GM23248 (cell line): ENCODE measurements at regions not wholly inside any gene's neighbourhood (a gene's known extent, or its start where the extent isn't known, plus 50 kb on each side); places are given as distances from the start of the nearest gene placed in this dataset.

Experiments used
- DNase-seq: peaks from one replicate; pipeline ENCODE4 v3.0.0-alpha.2; 2015
- H2AFZ ChIP-seq: fragments of 200-600 bp; sonication (generic); 2 replicates; pipeline ENCODE4 v1.6.1; 2016; ENCODE audit warnings: antibody characterized with exemption
- H3F3A ChIP-seq: fragments of 200-600 bp; sonication (generic); 2 replicates; pipeline ENCODE4 v1.6.1; 2016; ENCODE audit warnings: mild to moderate bottlenecking, antibody characterized with exemption, mixed run types; ENCODE audit not compliant: insufficient read depth
- H3K27ac ChIP-seq: fragments of 200-600 bp; sonication (generic); 2 replicates; pipeline ENCODE4 v1.5.1; 2016; ENCODE audit warnings: mild to moderate bottlenecking
- H3K27me3 ChIP-seq: fragments of 200-600 bp; sonication (generic); replicated peaks from 2 replicates; pipeline ENCODE4 v1.6.1; 2016; ENCODE audit warnings: mild to moderate bottlenecking; ENCODE audit not compliant: insufficient read depth
- H3K36me3 ChIP-seq: fragments of 200-600 bp; sonication (generic); 2 replicates; pipeline ENCODE4 v1.6.1; 2016; ENCODE audit warnings: low read depth, mild to moderate bottlenecking
- H3K4me1 ChIP-seq: fragments of 200-600 bp; sonication (generic); 2 replicates; pipeline ENCODE4 v1.6.1; 2016; ENCODE audit warnings: mild to moderate bottlenecking; ENCODE audit not compliant: insufficient read depth
- H3K4me2 ChIP-seq: fragments of 200-600 bp; sonication (generic); one replicate; pipeline ENCODE4 v1.6.1; 2016; ENCODE audit warnings: mild to moderate bottlenecking; ENCODE audit not compliant: unreplicated experiment
- H3K4me3 ChIP-seq: fragments of 200-600 bp; sonication (generic); 2 replicates; pipeline ENCODE4 v1.5.1; 2016; ENCODE audit warnings: mild to moderate bottlenecking
- H3K79me2 ChIP-seq: fragments of 200-600 bp; sonication (generic); 2 replicates; pipeline ENCODE4 v1.6.1; 2016; ENCODE audit warnings: mild to moderate bottlenecking; ENCODE audit not compliant: insufficient read depth
- H3K9ac ChIP-seq: fragments of 200-600 bp; sonication (generic); 2 replicates; pipeline ENCODE4 v1.6.1; 2016; ENCODE audit warnings: mild to moderate bottlenecking
- H3K9me2 ChIP-seq: fragments of 200-600 bp; sonication (generic); 2 replicates; pipeline ENCODE4 v1.6.1; 2016; ENCODE audit warnings: mixed run types, mild to moderate bottlenecking, moderate library complexity; ENCODE audit not compliant: insufficient read depth
- H3K9me3 ChIP-seq: fragments of 200-600 bp; sonication (generic); one replicate; pipeline ENCODE4 v1.6.1; 2017; ENCODE audit warnings: low read depth
- H4K20me1 ChIP-seq: fragments of 200-600 bp; sonication (generic); 2 replicates; pipeline ENCODE4 v1.6.0; 2016; ENCODE audit not compliant: insufficient read depth
- EZH2 ChIP-seq: fragments of 200-600 bp; sonication (generic); IDR thresholded peaks from 2 replicates; pipeline ENCODE4 v1.6.1; 2018; ENCODE audit warnings: antibody characterized with exemption, mild to moderate bottlenecking; ENCODE audit not compliant: insufficient read depth, poor library complexity, severe bottlenecking
- EZH2phosphoT487 ChIP-seq: fragments of 200-600 bp; sonication (generic); IDR thresholded peaks from 2 replicates; pipeline ENCODE4 v1.6.1; 2018; ENCODE audit warnings: antibody characterized with exemption, moderate library complexity, mild to moderate bottlenecking, low read depth; ENCODE audit not compliant: insufficient read depth
- WGBS, 2 experiments: methylation state at CpG; one replicate each; pipeline ENCODE4 v1.1.6; 2015 to 2017; ENCODE audit warnings: low lambda C conversion rate in 2 of 2, low coverage in 1 of 2; ENCODE audit errors: missing lambda C conversion rate in 2 of 2; 5-methylcytosine and 5-hydroxymethylcytosine counted together
- in situ Hi-C: fragments of 300-500 bp; cut with MboI; formaldehyde crosslinking; loops from 2 replicates; pipeline ENCODE4 v1.15.0; 2020

DNA sequence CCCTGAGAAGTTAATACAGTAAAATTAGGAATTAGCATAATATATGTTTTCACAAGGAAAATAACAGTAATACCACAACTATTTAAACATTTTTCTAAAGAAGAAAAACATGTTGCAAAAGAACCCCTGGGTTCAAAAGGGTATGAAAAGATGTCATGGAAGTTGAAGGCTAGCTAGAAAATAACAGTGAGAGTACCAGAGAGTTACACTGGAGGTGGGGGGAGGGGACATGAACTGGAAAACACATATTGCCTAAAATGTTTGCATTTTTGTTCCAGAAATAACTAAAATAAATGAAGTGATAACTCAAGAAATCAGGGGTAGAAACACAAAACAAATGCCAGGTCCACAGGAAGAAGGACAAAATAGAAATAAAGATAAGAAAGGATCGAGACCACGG lies 336.6 kb upstream of the MAD2L1 start:
- 69 to 76% methylated on average over 2 of the region's 2 CpGs for WGBS, 2 experiments
- Histone ChIP-seq H3K9ac (no peak overlapping the region), H3K9me2 (no peaks in the 10 kb centered on the region; the same call in 1 of the 2 replicates), H3K79me2 (no peaks in the 10 kb centered on the region), H3F3A (no peaks in the 10 kb centered on the region), H4K20me1 (no peaks in the 10 kb centered on the region), H3K27ac (no peak overlapping the region), H3K4me1 (no peaks in the 10 kb centered on the region), H3K4me2 (no peak overlapping the region), H2AFZ (no peak overlapping the region), H3K9me3 (no peaks in the 10 kb centered on the region), H3K36me3 (no peaks in the 10 kb centered on the region), H3K4me3 (no peak overlapping the region), H3K27me3 (no peaks in the 10 kb centered on the region)
- in situ Hi-C loops: no loop called here
- no peak for DNase-seq
- no peak for TF ChIP-seq EZH2
- TF ChIP-seq EZH2phosphoT487: no peak

- DNase-seq: no peak
- Histone ChIP-seq H3F3A (no peaks in the 10 kb centered on the region), H2AFZ (no peak overlapping the region), H3K9ac (no peak overlapping the region), H3K79me2 (no peaks in the 10 kb centered on the region), H3K4me2 (no peak overlapping the region), H3K36me3 (no peaks in the 10 kb centered on the region), H4K20me1 (no peaks in the 10 kb centered on the region), H3K4me1 (no peaks in the 10 kb centered on the region), H3K9me2 (no peaks in the 10 kb centered on the region; the same call in 1 of the 2 replicates), H3K27me3 (no peaks in the 10 kb centered on the region), H3K9me3 (no peaks in the 10 kb centered on the region), H3K27ac (no peak overlapping the region), H3K4me3 (no peak overlapping the region)
- TF ChIP-seq EZH2phosphoT487: no peak
- in situ Hi-C loops: no loop called here
- 78 to 82% methylated on average over 4 of the region's 4 CpGs for WGBS, 2 experiments
These were observed 333.8 kb upstream of the MAD2L1 start for GRCh38 chr4:120400441-120400840.

DNA sequence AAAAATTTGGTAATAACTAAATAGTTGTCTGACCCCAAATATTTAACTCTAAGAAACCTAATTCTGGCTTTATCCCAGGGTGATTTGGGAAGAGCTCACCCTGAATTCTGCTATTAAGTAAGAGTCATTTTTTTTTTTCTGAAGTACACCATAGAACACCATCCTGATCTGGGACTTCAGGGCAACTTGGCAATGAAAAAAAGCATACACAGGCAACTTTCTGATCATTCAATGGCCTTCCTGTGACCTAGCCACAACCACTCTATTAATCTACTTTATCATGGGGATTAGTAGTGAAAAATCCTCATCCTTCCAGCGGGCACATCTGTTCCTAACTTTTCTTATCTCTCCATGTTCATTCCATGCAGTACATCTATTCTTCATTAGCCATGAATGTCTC lies 333.2 kb upstream of the MAD2L1 start:
- no peak for DNase-seq
- H3K4me1 ChIP-seq: no peaks in the 10 kb centered on the region
- H3K9me2 ChIP-seq: no peaks in the 10 kb centered on the region; the same call in 1 of the 2 replicates
- TF ChIP-seq EZH2phosphoT487 (no peak), EZH2 (no peak)
- no peaks in the 10 kb centered on the region for H3K79me2 ChIP-seq
- no peaks in the 10 kb centered on the region for H3K9me3 ChIP-seq
- H3K27ac ChIP-seq: no peak overlapping the region
- 22 to 26% methylated on average over 1 of the region's 1 CpG for WGBS, 2 experiments
- no peaks in the 10 kb centered on the region for H4K20me1 ChIP-seq
- in situ Hi-C loops: no loop called here
- no peaks in the 10 kb centered on the region for H3F3A ChIP-seq
- no peaks in the 10 kb centered on the region for H3K36me3 ChIP-seq
- no peak overlapping the region for H3K9ac ChIP-seq
- no peak overlapping the region for H2AFZ ChIP-seq
- no peak overlapping the region for H3K4me3 ChIP-seq
- no peaks in the 10 kb centered on the region for H3K27me3 ChIP-seq
- H3K4me2 ChIP-seq: no peak overlapping the region

GRCh38 chr4:120395746-120396145 lies 329.1 kb upstream of the MAD2L1 start:
- no peak for DNase-seq
- H3K4me3 ChIP-seq: no peak overlapping the region
- H3K79me2 ChIP-seq: no peaks in the 10 kb centered on the region
- no peaks in the 10 kb centered on the region for H3K9me3 ChIP-seq
- WGBS, 2 experiments: 12 to 20% methylated on average over 3 of the region's 3 CpGs
- no peak overlapping the region for H3K9ac ChIP-seq
- no peaks in the 10 kb centered on the region for H3K4me1 ChIP-seq
- no peaks in the 10 kb centered on the region; the same call in 1 of the 2 replicates for H3K9me2 ChIP-seq
- TF ChIP-seq EZH2: no peak
- TF ChIP-seq EZH2phosphoT487: no peak
- H3F3A ChIP-seq: no peaks in the 10 kb centered on the region
- H3K4me2 ChIP-seq: no peak overlapping the region
- H3K27ac ChIP-seq: no peak overlapping the region
- no peaks in the 10 kb centered on the region for H4K20me1 ChIP-seq
- H3K27me3 ChIP-seq: no peaks in the 10 kb centered on the region
- in situ Hi-C loops: no loop called here
- no peak overlapping the region for H2AFZ ChIP-seq
- no peaks in the 10 kb centered on the region for H3K36me3 ChIP-seq

DNA sequence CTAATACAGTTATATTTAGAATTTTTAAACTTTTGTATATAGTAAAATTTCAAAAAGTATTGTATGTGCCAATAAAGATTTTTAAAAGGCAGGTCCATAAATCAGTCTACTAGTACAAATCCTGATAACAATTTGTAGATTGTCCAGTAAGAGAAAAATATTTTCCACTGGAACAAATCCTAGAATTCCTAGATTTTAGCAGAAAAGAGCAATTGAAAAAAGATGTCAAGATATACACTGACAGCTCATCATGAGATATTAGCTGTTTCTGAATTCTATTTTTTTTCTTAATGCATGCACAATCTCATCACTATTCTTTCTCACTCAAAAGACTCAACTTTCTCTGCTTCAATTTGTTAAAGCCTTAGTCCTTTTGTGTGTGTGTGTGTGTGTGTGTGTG lies 289.2 kb upstream of the MAD2L1 start:
- Histone ChIP-seq H3K79me2 (no peaks in the 10 kb centered on the region), H4K20me1 (no peaks in the 10 kb centered on the region), H3K4me2 (no peak overlapping the region), H3K36me3 (no peaks in the 10 kb centered on the region), H3K27ac (no peak overlapping the region), H3K9me2 (no peaks in the 10 kb centered on the region), H3K4me3 (no peak overlapping the region), H3K4me1 (no peaks in the 10 kb centered on the region), H3K9me3 (no peaks in the 10 kb centered on the region), H3F3A (no peaks in the 10 kb centered on the region), H3K9ac (no peak overlapping the region), H3K27me3 (no peaks in the 10 kb centered on the region), H2AFZ (no peak overlapping the region)
- no peak for DNase-seq
- TF ChIP-seq EZH2 (no peak), EZH2phosphoT487 (no peak)
- in situ Hi-C loops: no loop called here
